DMS53 treated with DMSO at 0.1 percent for 48 hours (cell line): ENCODE measurements at regions not wholly inside any gene's neighbourhood (a gene's known extent, or its start where the extent isn't known, plus 50 kb on each side); places are given as distances from the start of the nearest gene placed in this dataset.

ENCODE experiments used
- DNase-seq: peaks from one replicate; lab custom pipeline; 2025; ENCODE audit not compliant: unreplicated experiment; lab: John Stamatoyannopoulos, UW

GRCh38 chr15:87591582-87591981 is 665.0 kb downstream of the NTRK3 start:
- no peak for DNase-seq

GRCh38 chr15:87591042-87591441 is 665.5 kb downstream of the NTRK3 start:
- no peak for DNase-seq

GRCh38 chr15:87589134-87589533 is 667.4 kb downstream of the NTRK3 start:
- DNase-seq = no peak

GRCh38 chr15:87582169-87582568 is 674.4 kb downstream of the NTRK3 start:
- DNase-seq = no peak

GRCh38 chr15:87579537-87579936 is 677.0 kb downstream of the NTRK3 start:
- no peak for DNase-seq

GRCh38 chr15:87578776-87579175 is 677.8 kb downstream of the NTRK3 start:
- DNase-seq = no peak

GRCh38 chr15:87577336-87577735 is 679.2 kb downstream of the NTRK3 start:
- DNase-seq = no peak

GRCh38 chr15:87576486-87577176 is 679.9 kb downstream of the NTRK3 start:
- DNase-seq = no peak

GRCh38 chr15:87575896-87576473 is 680.6 kb downstream of the NTRK3 start:
- no peak for DNase-seq

- no peak for DNase-seq
Measured at GRCh38 chr15:87573534-87573933, 683.0 kb downstream of the NTRK3 start.

- no peak for DNase-seq
Measured at GRCh38 chr15:87573039-87573438, 683.5 kb downstream of the NTRK3 start.

GRCh38 chr15:87572381-87572910 is 684.1 kb downstream of the NTRK3 start:
- no peak for DNase-seq

GRCh38 chr15:87570206-87570605 is 686.3 kb downstream of the NTRK3 start:
- DNase-seq = no peak

- no peak for DNase-seq
Measured at GRCh38 chr15:87569581-87569980, 687.0 kb downstream of the NTRK3 start.

- no peak for DNase-seq
Measured at GRCh38 chr15:87567406-87568030, 689.0 kb downstream of the NTRK3 start.

- DNase-seq = no peak
Measured at GRCh38 chr15:87566236-87566635, 690.3 kb downstream of the NTRK3 start.

GRCh38 chr15:87564681-87565080 is 691.9 kb downstream of the NTRK3 start:
- DNase-seq = no peak

GRCh38 chr15:87563869-87564268 is 692.7 kb downstream of the NTRK3 start:
- DNase-seq = no peak

GRCh38 chr15:87562203-87562602 is 694.3 kb downstream of the NTRK3 start:
- DNase-seq = no peak

GRCh38 chr15:87561641-87562040 is 694.9 kb downstream of the NTRK3 start:
- no peak for DNase-seq

GRCh38 chr15:87557881-87558280 is 698.7 kb downstream of the NTRK3 start:
- no peak for DNase-seq

GRCh38 chr15:87556886-87557285 is 699.7 kb downstream of the NTRK3 start:
- DNase-seq = no peak
